Panc1 (cell line): ENCODE measurements at regions not wholly inside any gene's neighbourhood (a gene's known extent, or its start where the extent isn't known, plus 50 kb on each side); places are given as distances from the start of the nearest gene placed in this dataset.

ENCODE experiments used
- CTCF ChIP-seq: fragments of 450-650 bp; IDR thresholded peaks from 2 replicates; pipeline ENCODE4 v1.5.1; 2017; ENCODE audit warnings: mild to moderate bottlenecking
- POLR2AphosphoS5 ChIP-seq: IDR thresholded peaks from 2 replicates; pipeline ENCODE4 v1.6.1; 2012; ENCODE audit warnings: mild to moderate bottlenecking, low read depth, low read length, moderate library complexity
- REST ChIP-seq, 2 experiments: IDR thresholded peaks; 2 replicates each; pipeline ENCODE4 v1.6.1; 2011 to 2012; ENCODE audit warnings: low read depth in 2 of 2, control low read depth in 1 of 2, low read length in 1 of 2, mild to moderate bottlenecking in 1 of 2, moderate library complexity in 1 of 2; ENCODE audit not compliant: insufficient read depth in 1 of 2
- SIN3A ChIP-seq: IDR thresholded peaks from 2 replicates; pipeline ENCODE4 v1.6.1; 2012; ENCODE audit warnings: low read depth, mild to moderate bottlenecking, low read length, moderate library complexity, borderline replicate concordance; ENCODE audit not compliant: insufficient read depth

GRCh38 chrX:14347523-14347922, 181.8 kb upstream of the GLRA2 start:
- TF ChIP-seq CTCF (no peak), REST (IDR thresholded peaks at IDR 0.05; ENCODE audit: insufficient read depth in 1 of 2, low read depth in 2 of 2, low read length in 1 of 2) (no peak), POLR2AphosphoS5 (no peak), SIN3A (no peak)
